SU-DHL-6 (cell line): ENCODE measurements at regions not wholly inside any gene's neighbourhood (a gene's known extent, or its start where the extent isn't known, plus 50 kb on each side); places are given as distances from the start of the nearest gene placed in this dataset.

Experiments used
- EZH2phosphoT487 ChIP-seq: fragments of 200-600 bp; sonication (generic), shearing (Covaris generic); conservative IDR thresholded peaks from 2 replicates; pipeline ENCODE4 v1.6.1; 2018; ENCODE audit warnings: mild to moderate bottlenecking, antibody characterized with exemption, low read length, moderate library complexity, mixed read lengths
- TF ChIP-seq, protein P1 (sequence below): fragments of 200-600 bp; sonication (generic); IDR thresholded peaks from one replicate; pipeline ENCODE4 v1.5.1; 2017; ENCODE audit warnings: antibody characterized with exemption, mild to moderate bottlenecking, low read length, moderate library complexity; ENCODE audit not compliant: insufficient read depth, poor library complexity, severe bottlenecking

DNA sequence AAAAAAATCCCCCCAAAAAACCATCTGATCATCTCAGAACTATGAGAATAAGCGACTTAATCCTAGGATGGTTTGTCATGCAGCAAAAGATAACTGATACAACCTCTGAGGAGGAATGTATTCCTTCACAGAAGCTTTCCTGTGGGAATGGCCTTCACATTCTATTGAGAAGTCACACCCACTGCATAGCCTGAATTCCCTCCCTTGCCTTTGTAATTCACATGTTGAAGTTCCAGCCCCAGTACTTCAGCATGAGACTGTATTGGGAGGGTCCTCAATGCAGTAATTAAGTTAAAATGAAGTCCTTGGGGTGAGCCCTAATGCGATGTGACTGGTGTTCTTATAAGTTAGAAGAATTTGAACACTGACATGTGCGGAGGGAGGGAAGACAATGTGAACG lies 395.2 kb downstream of the TUSC7 start:
- TF ChIP-seq, protein P1, sequence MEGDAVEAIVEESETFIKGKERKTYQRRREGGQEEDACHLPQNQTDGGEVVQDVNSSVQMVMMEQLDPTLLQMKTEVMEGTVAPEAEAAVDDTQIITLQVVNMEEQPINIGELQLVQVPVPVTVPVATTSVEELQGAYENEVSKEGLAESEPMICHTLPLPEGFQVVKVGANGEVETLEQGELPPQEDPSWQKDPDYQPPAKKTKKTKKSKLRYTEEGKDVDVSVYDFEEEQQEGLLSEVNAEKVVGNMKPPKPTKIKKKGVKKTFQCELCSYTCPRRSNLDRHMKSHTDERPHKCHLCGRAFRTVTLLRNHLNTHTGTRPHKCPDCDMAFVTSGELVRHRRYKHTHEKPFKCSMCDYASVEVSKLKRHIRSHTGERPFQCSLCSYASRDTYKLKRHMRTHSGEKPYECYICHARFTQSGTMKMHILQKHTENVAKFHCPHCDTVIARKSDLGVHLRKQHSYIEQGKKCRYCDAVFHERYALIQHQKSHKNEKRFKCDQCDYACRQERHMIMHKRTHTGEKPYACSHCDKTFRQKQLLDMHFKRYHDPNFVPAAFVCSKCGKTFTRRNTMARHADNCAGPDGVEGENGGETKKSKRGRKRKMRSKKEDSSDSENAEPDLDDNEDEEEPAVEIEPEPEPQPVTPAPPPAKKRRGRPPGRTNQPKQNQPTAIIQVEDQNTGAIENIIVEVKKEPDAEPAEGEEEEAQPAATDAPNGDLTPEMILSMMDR: no peak
- TF ChIP-seq EZH2phosphoT487: no peak
